Neural cell (in vitro differentiated cells): ENCODE measurements at regions not wholly inside any gene's neighbourhood (a gene's known extent, or its start where the extent isn't known, plus 50 kb on each side); places are given as distances from the start of the nearest gene placed in this dataset.

Experiments used
- H2AFZ ChIP-seq: fragments of 200-600, 300-800 bp; sonication (generic), shearing (Covaris generic); 2 replicates; pipeline ENCODE4 v1.6.0; 2014; ENCODE audit warnings: low read depth, mild to moderate bottlenecking, antibody characterized with exemption, low read length, moderate library complexity
- H3F3A ChIP-seq: fragments of 200-600 bp; shearing (Covaris generic); 2 replicates; pipeline ENCODE4 v1.6.1; 2016; ENCODE audit warnings: mild to moderate bottlenecking, moderate library complexity, mixed read lengths, antibody characterized with exemption, low read length; ENCODE audit not compliant: insufficient read depth, poor library complexity, severe bottlenecking
- H3K27ac ChIP-seq: fragments of 200-600, 300-800 bp; sonication (generic), shearing (Covaris generic); 2 replicates; pipeline ENCODE4 v1.5.1; 2014; ENCODE audit warnings: mild to moderate bottlenecking, low read length, moderate library complexity
- H3K27me3 ChIP-seq: fragments of 300-800, 200-600 bp; sonication (generic), shearing (Covaris generic); 2 replicates; pipeline ENCODE4 v1.6.0; 2014; ENCODE audit warnings: mild to moderate bottlenecking, low read depth, low read length, moderate library complexity; ENCODE audit not compliant: insufficient read depth
- H3K36me3 ChIP-seq: fragments of 300-800, 200-600 bp; sonication (generic), shearing (Covaris generic); 2 replicates; pipeline ENCODE4 v1.5.1; 2014; ENCODE audit warnings: mild to moderate bottlenecking, antibody characterized with exemption, low read length, moderate library complexity; ENCODE audit not compliant: insufficient read depth
- H3K4me2 ChIP-seq: fragments of 300-800, 200-600 bp; sonication (generic), shearing (Covaris generic); 2 replicates; pipeline ENCODE4 v1.6.0; 2014; ENCODE audit warnings: mild to moderate bottlenecking, low read length
- H3K4me3 ChIP-seq: fragments of 300-800, 200-600 bp; sonication (generic), shearing (Covaris generic); 2 replicates; pipeline ENCODE4 v1.5.1; 2014; ENCODE audit warnings: mild to moderate bottlenecking, low read length, moderate library complexity
- H3K79me2 ChIP-seq: fragments of 200-600 bp; shearing (Covaris generic); replicated peaks from 2 replicates; pipeline ENCODE4 v1.6.0; 2014; ENCODE audit warnings: mild to moderate bottlenecking, low read length, moderate library complexity; ENCODE audit not compliant: insufficient read depth
- H3K9ac ChIP-seq: fragments of 300-800, 200-600 bp; sonication (generic), shearing (Covaris generic); 2 replicates; pipeline ENCODE4 v1.6.1; 2016; ENCODE audit warnings: mild to moderate bottlenecking, low read length, mixed read lengths
- H3K9me2 ChIP-seq: fragments of 200-600 bp; shearing (Covaris generic); 2 replicates; pipeline ENCODE4 v1.6.1; 2016; ENCODE audit warnings: mild to moderate bottlenecking, low read length, mixed read lengths; ENCODE audit not compliant: insufficient read depth
- H3K9me3 ChIP-seq: fragments of 200-600, 300-800 bp; sonication (generic), shearing (Covaris generic); 2 replicates; pipeline ENCODE4 v1.6.1; 2016; ENCODE audit warnings: mild to moderate bottlenecking, mixed run types, low read length, moderate library complexity, mixed read lengths
- H4K20me1 ChIP-seq: fragments of 200-600 bp; shearing (Covaris generic); 2 replicates; pipeline ENCODE4 v1.6.1; 2016; ENCODE audit warnings: mild to moderate bottlenecking, mixed run types; ENCODE audit not compliant: insufficient read depth
- EP300 ChIP-seq: fragments of 450-650 bp; conservative IDR thresholded peaks from 2 replicates; pipeline ENCODE4 v1.6.1; 2014; ENCODE audit warnings: antibody characterized with exemption, mild to moderate bottlenecking, moderate library complexity; ENCODE audit not compliant: poor library complexity, severe bottlenecking
- EZH2 ChIP-seq: fragments of 200-600, 300-800 bp; shearing (Covaris generic), sonication (generic); IDR thresholded peaks from 2 replicates; pipeline ENCODE4 v1.6.1; 2014; ENCODE audit warnings: antibody characterized with exemption, low read length, borderline replicate concordance, mild to moderate bottlenecking; ENCODE audit not compliant: insufficient read depth, poor library complexity, severe bottlenecking
- MXI1 ChIP-seq: fragments of 450-650 bp; conservative IDR thresholded peaks from 2 replicates; pipeline ENCODE4 v1.6.1; 2014; ENCODE audit warnings: antibody characterized with exemption, mild to moderate bottlenecking; ENCODE audit not compliant: poor library complexity, severe bottlenecking
- POLR2AphosphoS5 ChIP-seq: IDR thresholded peaks from 2 replicates; pipeline ENCODE4 v1.6.1; 2012
- RAD21 ChIP-seq: fragments of 450-650 bp; conservative IDR thresholded peaks from 2 replicates; pipeline ENCODE4 v1.6.1; 2014; ENCODE audit warnings: antibody characterized with exemption, mild to moderate bottlenecking, moderate library complexity
- SMC3 ChIP-seq: fragments of 450-650 bp; conservative IDR thresholded peaks from 2 replicates; pipeline ENCODE4 v1.6.1; 2014; ENCODE audit warnings: antibody characterized with exemption, mild to moderate bottlenecking, moderate library complexity; ENCODE audit not compliant: poor library complexity
- TAF1 ChIP-seq: IDR thresholded peaks from 2 replicates; pipeline ENCODE4 v1.6.1; 2012; ENCODE audit warnings: low read depth
- TF ChIP-seq, protein P1 (sequence below): fragments of 450-650 bp; IDR thresholded peaks from 2 replicates; pipeline ENCODE4 v1.5.1; 2014; ENCODE audit warnings: antibody characterized with exemption, mild to moderate bottlenecking, moderate library complexity; ENCODE audit not compliant: poor library complexity, severe bottlenecking
- TF ChIP-seq, protein P2 (sequence below): IDR thresholded peaks from 2 replicates; pipeline ENCODE4 v1.6.1; 2012; ENCODE audit warnings: borderline replicate concordance

- no peak for TF ChIP-seq RAD21
- Histone ChIP-seq H2AFZ (no peak overlapping the region), H3K9me2 (no peaks in the 10 kb centered on the region), H3K4me2 (no peak overlapping the region), H3K36me3 (no peaks in the 10 kb centered on the region), H3F3A (no peaks in the 10 kb centered on the region), H3K27ac (peak overlapping the region; percentile 61), H3K79me2 (no peaks in the 10 kb centered on the region), H4K20me1 (no peaks in the 10 kb centered on the region), H3K27me3 (no peaks in the 10 kb centered on the region), H3K9ac (no peak overlapping the region), H3K9me3 (no peaks in the 10 kb centered on the region), H3K4me3 (no peak overlapping the region)
Measured at GRCh38 chr14:66081594-66082376, 404.4 kb upstream of the CCDC196 start.

DNA sequence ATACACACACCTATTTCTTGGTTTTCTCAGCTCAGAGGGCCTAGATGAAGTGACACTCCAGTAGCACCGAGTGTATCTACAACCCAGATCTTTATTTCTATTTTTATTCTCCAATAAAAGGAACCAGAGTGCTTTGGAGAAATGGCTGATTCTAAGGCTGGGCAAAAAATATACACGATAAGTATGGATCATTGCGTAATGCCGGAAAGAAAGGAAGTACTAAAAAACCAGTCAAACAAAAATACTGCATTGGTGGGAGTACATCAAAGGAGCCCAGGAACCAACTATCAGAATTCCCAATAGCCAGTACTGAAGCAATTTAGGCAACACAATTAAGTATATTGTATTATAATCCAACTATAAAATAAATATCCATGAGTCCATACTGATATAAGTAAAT is 400.9 kb upstream of the CCDC196 start:
- no peaks in the 10 kb centered on the region for H3K27me3 ChIP-seq
- H3K4me3 ChIP-seq = no peak overlapping the region
- H3K9me2 ChIP-seq = no peaks in the 10 kb centered on the region
- no peak overlapping the region for H2AFZ ChIP-seq
- H3K9me3 ChIP-seq = no peaks in the 10 kb centered on the region
- no peaks in the 10 kb centered on the region for H3F3A ChIP-seq
- H3K79me2 ChIP-seq = no peaks in the 10 kb centered on the region
- H3K9ac ChIP-seq = no peak overlapping the region
- TF ChIP-seq TAF1 (no peak), POLR2AphosphoS5 (no peak), SMC3 (no peak), MXI1 (no peak), RAD21 (no peak), EZH2 (no peak), EP300 (no peak)
- TF ChIP-seq, protein P1, sequence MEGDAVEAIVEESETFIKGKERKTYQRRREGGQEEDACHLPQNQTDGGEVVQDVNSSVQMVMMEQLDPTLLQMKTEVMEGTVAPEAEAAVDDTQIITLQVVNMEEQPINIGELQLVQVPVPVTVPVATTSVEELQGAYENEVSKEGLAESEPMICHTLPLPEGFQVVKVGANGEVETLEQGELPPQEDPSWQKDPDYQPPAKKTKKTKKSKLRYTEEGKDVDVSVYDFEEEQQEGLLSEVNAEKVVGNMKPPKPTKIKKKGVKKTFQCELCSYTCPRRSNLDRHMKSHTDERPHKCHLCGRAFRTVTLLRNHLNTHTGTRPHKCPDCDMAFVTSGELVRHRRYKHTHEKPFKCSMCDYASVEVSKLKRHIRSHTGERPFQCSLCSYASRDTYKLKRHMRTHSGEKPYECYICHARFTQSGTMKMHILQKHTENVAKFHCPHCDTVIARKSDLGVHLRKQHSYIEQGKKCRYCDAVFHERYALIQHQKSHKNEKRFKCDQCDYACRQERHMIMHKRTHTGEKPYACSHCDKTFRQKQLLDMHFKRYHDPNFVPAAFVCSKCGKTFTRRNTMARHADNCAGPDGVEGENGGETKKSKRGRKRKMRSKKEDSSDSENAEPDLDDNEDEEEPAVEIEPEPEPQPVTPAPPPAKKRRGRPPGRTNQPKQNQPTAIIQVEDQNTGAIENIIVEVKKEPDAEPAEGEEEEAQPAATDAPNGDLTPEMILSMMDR = no peak
- TF ChIP-seq, protein P2, sequence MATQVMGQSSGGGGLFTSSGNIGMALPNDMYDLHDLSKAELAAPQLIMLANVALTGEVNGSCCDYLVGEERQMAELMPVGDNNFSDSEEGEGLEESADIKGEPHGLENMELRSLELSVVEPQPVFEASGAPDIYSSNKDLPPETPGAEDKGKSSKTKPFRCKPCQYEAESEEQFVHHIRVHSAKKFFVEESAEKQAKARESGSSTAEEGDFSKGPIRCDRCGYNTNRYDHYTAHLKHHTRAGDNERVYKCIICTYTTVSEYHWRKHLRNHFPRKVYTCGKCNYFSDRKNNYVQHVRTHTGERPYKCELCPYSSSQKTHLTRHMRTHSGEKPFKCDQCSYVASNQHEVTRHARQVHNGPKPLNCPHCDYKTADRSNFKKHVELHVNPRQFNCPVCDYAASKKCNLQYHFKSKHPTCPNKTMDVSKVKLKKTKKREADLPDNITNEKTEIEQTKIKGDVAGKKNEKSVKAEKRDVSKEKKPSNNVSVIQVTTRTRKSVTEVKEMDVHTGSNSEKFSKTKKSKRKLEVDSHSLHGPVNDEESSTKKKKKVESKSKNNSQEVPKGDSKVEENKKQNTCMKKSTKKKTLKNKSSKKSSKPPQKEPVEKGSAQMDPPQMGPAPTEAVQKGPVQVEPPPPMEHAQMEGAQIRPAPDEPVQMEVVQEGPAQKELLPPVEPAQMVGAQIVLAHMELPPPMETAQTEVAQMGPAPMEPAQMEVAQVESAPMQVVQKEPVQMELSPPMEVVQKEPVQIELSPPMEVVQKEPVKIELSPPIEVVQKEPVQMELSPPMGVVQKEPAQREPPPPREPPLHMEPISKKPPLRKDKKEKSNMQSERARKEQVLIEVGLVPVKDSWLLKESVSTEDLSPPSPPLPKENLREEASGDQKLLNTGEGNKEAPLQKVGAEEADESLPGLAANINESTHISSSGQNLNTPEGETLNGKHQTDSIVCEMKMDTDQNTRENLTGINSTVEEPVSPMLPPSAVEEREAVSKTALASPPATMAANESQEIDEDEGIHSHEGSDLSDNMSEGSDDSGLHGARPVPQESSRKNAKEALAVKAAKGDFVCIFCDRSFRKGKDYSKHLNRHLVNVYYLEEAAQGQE = no peak
- H3K36me3 ChIP-seq = no peaks in the 10 kb centered on the region
- H3K27ac ChIP-seq = no peak overlapping the region
- H4K20me1 ChIP-seq = no peaks in the 10 kb centered on the region
- no peak overlapping the region for H3K4me2 ChIP-seq

DNA sequence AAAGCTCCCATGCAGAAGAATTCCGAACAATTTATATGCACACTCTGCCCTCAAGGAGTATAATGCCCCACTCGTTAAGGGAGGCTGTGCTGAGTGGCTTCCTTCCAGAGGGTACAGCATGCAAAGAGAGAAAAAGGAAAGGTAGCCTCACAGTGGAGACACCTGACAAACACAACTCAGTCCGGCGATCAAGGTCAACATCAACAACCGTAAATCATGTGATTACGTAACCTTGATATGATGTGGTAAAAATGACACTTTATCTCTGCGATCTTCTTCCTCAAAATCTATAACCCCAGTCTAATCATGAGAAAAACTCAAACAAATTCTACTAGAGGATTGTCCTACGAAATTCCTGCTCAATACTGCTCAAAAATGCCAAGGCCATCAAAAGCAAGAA is 400.5 kb upstream of the CCDC196 start:
- no peaks in the 10 kb centered on the region for H3K9me2 ChIP-seq
- no peak overlapping the region for H3K9ac ChIP-seq
- H3K79me2 ChIP-seq = no peaks in the 10 kb centered on the region
- H4K20me1 ChIP-seq = no peaks in the 10 kb centered on the region
- H3K36me3 ChIP-seq = no peaks in the 10 kb centered on the region
- no peak overlapping the region for H3K4me2 ChIP-seq
- TF ChIP-seq POLR2AphosphoS5 (no peak), TAF1 (no peak), SMC3 (no peak)
- TF ChIP-seq, protein P1 = no peak
- H3K27ac ChIP-seq = no peak overlapping the region
- no peak overlapping the region for H2AFZ ChIP-seq
- no peaks in the 10 kb centered on the region for H3K27me3 ChIP-seq
- no peaks in the 10 kb centered on the region for H3F3A ChIP-seq
- no peaks in the 10 kb centered on the region for H3K9me3 ChIP-seq
- no peak overlapping the region for H3K4me3 ChIP-seq
